Mesenchymal stem cell (in vitro differentiated cells and primary cell): ENCODE measurements at regions not wholly inside any gene's neighbourhood (a gene's known extent, or its start where the extent isn't known, plus 50 kb on each side); places are given as distances from the start of the nearest gene placed in this dataset.
A peak's percentile ranks its signal among the peaks of the same experiment; 100 is the strongest.

ENCODE experiments used
- DNase-seq: peaks from one replicate; pipeline ENCODE4 v3.0.0-alpha.2; 2013
- H2AFZ ChIP-seq: one replicate; pipeline ENCODE4 v1.6.1; 2013; ENCODE audit warnings: low read depth, mild to moderate bottlenecking, control low read depth, inconsistent platforms, low read length, moderate library complexity
- H2AK5ac ChIP-seq: 2 replicates; pipeline ENCODE4 v1.6.1; 2013; ENCODE audit warnings: low read length, moderate library complexity, mild to moderate bottlenecking, inconsistent platforms; ENCODE audit not compliant: severe bottlenecking
- H2BK120ac ChIP-seq: one replicate; pipeline ENCODE4 v1.6.1; 2013; ENCODE audit warnings: low read depth, mild to moderate bottlenecking, inconsistent platforms, low read length, moderate library complexity
- H2BK12ac ChIP-seq, 2 experiments: one replicate each; pipeline ENCODE4 v1.6.1; 2013; ENCODE audit warnings: inconsistent platforms in 2 of 2, low read length in 2 of 2, mild to moderate bottlenecking in 2 of 2, moderate library complexity in 2 of 2, control low read depth in 1 of 2
- H2BK15ac ChIP-seq: one replicate; pipeline ENCODE4 v1.6.1; 2013; ENCODE audit warnings: mild to moderate bottlenecking, low read depth, inconsistent platforms; ENCODE audit not compliant: poor library complexity, severe bottlenecking
- H2BK5ac ChIP-seq: 2 replicates; pipeline ENCODE4 v1.6.1; 2013; ENCODE audit warnings: low read depth, mild to moderate bottlenecking, low read length, control low read depth, inconsistent platforms; ENCODE audit not compliant: poor library complexity, severe bottlenecking
- H3K14ac ChIP-seq, 2 experiments: one replicate each; pipeline ENCODE4 v1.6.1; 2013; ENCODE audit warnings: inconsistent platforms in 2 of 2, low read length in 2 of 2, control low read depth in 1 of 2, mild to moderate bottlenecking in 1 of 2, moderate library complexity in 1 of 2
- H3K18ac ChIP-seq, 2 experiments: one replicate each; pipeline ENCODE4 v1.6.1; 2013; ENCODE audit warnings: inconsistent platforms in 2 of 2, low read length in 2 of 2, control low read depth in 1 of 2, low read depth in 1 of 2, mild to moderate bottlenecking in 1 of 2
- H3K23ac ChIP-seq, 2 experiments: one replicate each; pipeline ENCODE4 v1.6.1; 2013; ENCODE audit warnings: inconsistent platforms in 2 of 2, low read length in 2 of 2, mild to moderate bottlenecking in 2 of 2, moderate library complexity in 2 of 2, control low read depth in 1 of 2
- H3K27ac ChIP-seq: 2 replicates; pipeline ENCODE4 v1.5.1; 2013; ENCODE audit warnings: mild to moderate bottlenecking, moderate library complexity, low read length, control low read depth, inconsistent platforms; ENCODE audit not compliant: poor library complexity, severe bottlenecking
- H3K27me3 ChIP-seq, 2 experiments: 2 replicates each; pipeline versions ENCODE4 v1.6.1 to v1.7.0; 2013; ENCODE audit warnings: low read length in 2 of 2, mild to moderate bottlenecking in 2 of 2, moderate library complexity in 2 of 2, control low read depth in 1 of 2, inconsistent platforms in 1 of 2; ENCODE audit not compliant: control insufficient read depth in 1 of 2, insufficient read depth in 1 of 2
- H3K36me3 ChIP-seq, 2 experiments: 2 replicates each; pipeline versions ENCODE4 v1.6.1 to v1.7.0; 2013; ENCODE audit warnings: low read length in 2 of 2, control low read depth in 1 of 2, inconsistent platforms in 1 of 2, low read depth in 1 of 2, mild to moderate bottlenecking in 1 of 2; ENCODE audit not compliant: insufficient read depth in 2 of 2, control insufficient read depth in 1 of 2
- H3K4ac ChIP-seq, 2 experiments: one replicate each; pipeline ENCODE4 v1.6.1; 2013; ENCODE audit warnings: inconsistent platforms in 2 of 2, low read length in 2 of 2, mild to moderate bottlenecking in 2 of 2, moderate library complexity in 2 of 2, control low read depth in 1 of 2, low read depth in 1 of 2
- H3K4me1 ChIP-seq: 2 replicates; pipeline ENCODE4 v1.6.1; 2013; ENCODE audit warnings: low read depth, low read length, control low read depth; ENCODE audit not compliant: control insufficient read depth, insufficient read depth
- H3K4me2 ChIP-seq: 2 replicates; pipeline ENCODE4 v1.6.1; 2013; ENCODE audit warnings: low read length, mild to moderate bottlenecking, inconsistent platforms; ENCODE audit not compliant: poor library complexity, severe bottlenecking
- H3K4me3 ChIP-seq, 2 experiments: 2 replicates each; pipeline versions ENCODE4 v1.5.1 to v1.7.0; 2013; ENCODE audit warnings: low read length in 2 of 2, mild to moderate bottlenecking in 2 of 2, control low read depth in 1 of 2, low read depth in 1 of 2; ENCODE audit not compliant: insufficient read depth in 1 of 2
- H3K79me1 ChIP-seq: replicated peaks from 2 replicates; pipeline ENCODE4 v1.6.1; 2013; ENCODE audit warnings: mild to moderate bottlenecking, control low read depth, low read length, inconsistent platforms; ENCODE audit not compliant: poor library complexity, severe bottlenecking
- H3K9ac ChIP-seq: 2 replicates; pipeline ENCODE4 v1.7.0; 2013; ENCODE audit warnings: mild to moderate bottlenecking, low read length, moderate library complexity
- H3K9me3 ChIP-seq: 2 replicates; pipeline ENCODE4 v1.7.0; 2013; ENCODE audit warnings: mild to moderate bottlenecking, low read length; ENCODE audit not compliant: control insufficient read depth
- H4K8ac ChIP-seq: one replicate; pipeline ENCODE4 v1.6.1; 2013; ENCODE audit warnings: inconsistent platforms, mild to moderate bottlenecking, low read length, moderate library complexity
- H4K91ac ChIP-seq: one replicate; pipeline ENCODE4 v1.6.1; 2013; ENCODE audit warnings: mild to moderate bottlenecking, low read length, inconsistent platforms
- WGBS: methylation state at CpG from one replicate; pipeline ENCODE4 v1.1.7; 2013; ENCODE audit warnings: mixed read lengths; 5-methylcytosine and 5-hydroxymethylcytosine counted together

DNA sequence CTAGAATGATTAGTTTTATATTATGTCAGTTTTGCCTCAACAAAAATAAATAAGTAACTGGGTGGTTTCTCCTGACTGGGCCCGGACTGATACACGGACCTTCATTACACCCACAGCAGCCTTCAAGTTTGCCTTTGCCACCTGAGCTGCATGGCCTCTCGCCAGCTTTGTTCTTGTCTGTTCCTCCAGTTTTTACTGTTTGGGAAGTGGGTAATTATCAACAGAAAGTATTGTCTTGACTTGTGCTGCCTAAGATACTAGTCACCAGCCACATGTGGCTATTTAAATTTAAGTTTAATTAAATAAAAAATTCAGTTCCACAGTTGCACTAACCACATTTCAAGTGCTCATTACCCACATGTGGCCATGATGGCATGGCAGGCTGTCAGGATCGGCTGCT, 74.7 kb upstream of the INTU start:
- H2BK120ac ChIP-seq = no peak overlapping the region
- H3K4me2 ChIP-seq = no peak overlapping the region
- H3K18ac ChIP-seq = no peak overlapping the region
- H3K4me1 ChIP-seq = peaks cover 5% of the 10 kb centered on the region
- 90% methylated on average over 3 of the region's 4 CpGs for WGBS
- no peak overlapping the region for H3K9ac ChIP-seq
- H3K27me3 ChIP-seq = no peaks in the 10 kb centered on the region
- no peak overlapping the region for H3K27ac ChIP-seq
- no peaks in the 10 kb centered on the region for H3K9me3 ChIP-seq
- no peak overlapping the region for H3K23ac ChIP-seq
- H4K8ac ChIP-seq = no peak overlapping the region
- no peak overlapping the region for H2BK12ac ChIP-seq
- H2AFZ ChIP-seq = no peak overlapping the region
- no peak for DNase-seq
- H2AK5ac ChIP-seq = no peak overlapping the region
- no peaks in the 10 kb centered on the region for H3K36me3 ChIP-seq
- H3K4me3 ChIP-seq = no peak overlapping the region
- no peaks in the 10 kb centered on the region for H3K79me1 ChIP-seq
- no peak overlapping the region for H4K91ac ChIP-seq
- no peak overlapping the region for H2BK5ac ChIP-seq
- H3K4ac ChIP-seq = no peak overlapping the region
- H2BK15ac ChIP-seq = no peak overlapping the region
- no peak overlapping the region for H3K14ac ChIP-seq

- no peaks in the 10 kb centered on the region for H3K9me3 ChIP-seq
- DNase-seq = no peak
- H3K23ac ChIP-seq = no peak overlapping the region
- H2AFZ ChIP-seq = no peak overlapping the region
- H3K9ac ChIP-seq = no peak overlapping the region
- H3K4me1 ChIP-seq = peaks cover 5% of the 10 kb centered on the region
- H2BK12ac ChIP-seq = no peak overlapping the region
- 78% methylated on average over 4 of the region's 4 CpGs for whole genome bisulfite sequencing
- H4K8ac ChIP-seq = no peak overlapping the region
- no peak overlapping the region for H3K4me2 ChIP-seq
- H2BK5ac ChIP-seq = no peak overlapping the region
- H3K36me3 ChIP-seq = no peaks in the 10 kb centered on the region
- no peak overlapping the region for H3K4ac ChIP-seq
- no peaks in the 10 kb centered on the region for H3K27me3 ChIP-seq
- no peak overlapping the region for H2BK15ac ChIP-seq
- H2BK120ac ChIP-seq = no peak overlapping the region
- peak overlapping the region in 1 of 2 experiments; percentile 64 for H3K14ac ChIP-seq
- H3K18ac ChIP-seq = no peak overlapping the region
- no peaks in the 10 kb centered on the region for H3K79me1 ChIP-seq
- no peak overlapping the region for H4K91ac ChIP-seq
- H2AK5ac ChIP-seq = no peak overlapping the region
- no peak overlapping the region for H3K4me3 ChIP-seq
- H3K27ac ChIP-seq = no peak overlapping the region
Observed at GRCh38 chr4:127558489-127559407, 74.0 kb upstream of the INTU start.

GRCh38 chr4:127559981-127560380, 72.8 kb upstream of the INTU start:
- WGBS = 89% methylated on average over 7 of the region's 7 CpGs
- no peak overlapping the region for H3K27ac ChIP-seq

GRCh38 chr4:127560755-127561154, 72.0 kb upstream of the INTU start:
- Histone ChIP-seq H3K14ac (no peak overlapping the region), H4K8ac (no peak overlapping the region), H3K4me1 (peaks cover 5% of the 10 kb centered on the region), H3K9ac (no peak overlapping the region), H2BK15ac (no peak overlapping the region), H2AFZ (no peak overlapping the region), H3K9me3 (no peaks in the 10 kb centered on the region), H2BK12ac (no peak overlapping the region), H3K4me3 (no peak overlapping the region), H3K4me2 (no peak overlapping the region), H3K36me3 (no peaks in the 10 kb centered on the region), H3K27ac (no peak overlapping the region), H3K18ac (no peak overlapping the region), H3K23ac (no peak overlapping the region), H2BK5ac (no peak overlapping the region), H3K79me1 (no peaks in the 10 kb centered on the region), H4K91ac (no peak overlapping the region), H2AK5ac (no peak overlapping the region), H3K4ac (no peak overlapping the region), H3K27me3 (no peaks in the 10 kb centered on the region), H2BK120ac (no peak overlapping the region)
- DNase-seq = no peak
- whole genome bisulfite sequencing = 100% methylated on average over 3 of the region's 3 CpGs

More at GRCh38 chr4:127559981-127560380, 72.8 kb upstream of the INTU start:
- H2BK5ac ChIP-seq = no peak overlapping the region
- no peak overlapping the region for H3K9ac ChIP-seq
- H3K4me1 ChIP-seq = peaks cover 5% of the 10 kb centered on the region
- H3K4me3 ChIP-seq = peak overlapping the region in 1 of 2 experiments; percentile 28
- no peak overlapping the region for H3K4ac ChIP-seq
- H3K4me2 ChIP-seq = no peak overlapping the region
- H3K27me3 ChIP-seq = no peaks in the 10 kb centered on the region
- no peaks in the 10 kb centered on the region for H3K79me1 ChIP-seq
- H3K23ac ChIP-seq = no peak overlapping the region
- H3K9me3 ChIP-seq = no peaks in the 10 kb centered on the region
- no peak overlapping the region for H4K8ac ChIP-seq
- H3K36me3 ChIP-seq = no peaks in the 10 kb centered on the region
- no peak overlapping the region for H4K91ac ChIP-seq
- no peak overlapping the region for H2AK5ac ChIP-seq
- no peak for DNase-seq
- H2AFZ ChIP-seq = no peak overlapping the region
- H3K18ac ChIP-seq = no peak overlapping the region
- H3K14ac ChIP-seq = peak overlapping the region in 1 of 2 experiments; percentile 83
- no peak overlapping the region for H2BK120ac ChIP-seq
- no peak overlapping the region for H2BK15ac ChIP-seq
- H2BK12ac ChIP-seq = no peak overlapping the region
